ENCODE measurements at regions not wholly inside any gene's neighbourhood (a gene's known extent, or its start where the extent isn't known, plus 50 kb on each side); places are given as distances from the start of the nearest gene placed in this dataset.

DNA sequence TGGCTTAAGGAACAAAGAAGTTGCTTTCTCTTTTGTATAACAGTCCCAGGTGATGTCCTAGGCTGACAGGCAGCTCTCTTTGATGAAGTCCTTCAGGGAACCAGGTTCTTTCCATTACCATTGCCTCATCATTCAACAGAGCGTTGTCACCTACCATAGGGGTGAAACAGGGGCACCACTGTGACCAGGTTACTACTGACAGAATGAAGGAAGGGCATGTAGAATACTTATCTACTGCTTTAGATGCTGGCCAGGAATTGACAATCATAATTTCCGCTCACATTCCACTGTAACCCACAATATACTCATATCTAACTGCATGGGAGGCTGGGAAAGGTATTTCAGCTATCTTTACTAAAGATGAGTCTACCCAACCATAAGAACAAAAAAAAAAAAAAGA, 148.0 kb upstream of the FNDC3A start (continued):
- TF ChIP-seq, protein P1, sequence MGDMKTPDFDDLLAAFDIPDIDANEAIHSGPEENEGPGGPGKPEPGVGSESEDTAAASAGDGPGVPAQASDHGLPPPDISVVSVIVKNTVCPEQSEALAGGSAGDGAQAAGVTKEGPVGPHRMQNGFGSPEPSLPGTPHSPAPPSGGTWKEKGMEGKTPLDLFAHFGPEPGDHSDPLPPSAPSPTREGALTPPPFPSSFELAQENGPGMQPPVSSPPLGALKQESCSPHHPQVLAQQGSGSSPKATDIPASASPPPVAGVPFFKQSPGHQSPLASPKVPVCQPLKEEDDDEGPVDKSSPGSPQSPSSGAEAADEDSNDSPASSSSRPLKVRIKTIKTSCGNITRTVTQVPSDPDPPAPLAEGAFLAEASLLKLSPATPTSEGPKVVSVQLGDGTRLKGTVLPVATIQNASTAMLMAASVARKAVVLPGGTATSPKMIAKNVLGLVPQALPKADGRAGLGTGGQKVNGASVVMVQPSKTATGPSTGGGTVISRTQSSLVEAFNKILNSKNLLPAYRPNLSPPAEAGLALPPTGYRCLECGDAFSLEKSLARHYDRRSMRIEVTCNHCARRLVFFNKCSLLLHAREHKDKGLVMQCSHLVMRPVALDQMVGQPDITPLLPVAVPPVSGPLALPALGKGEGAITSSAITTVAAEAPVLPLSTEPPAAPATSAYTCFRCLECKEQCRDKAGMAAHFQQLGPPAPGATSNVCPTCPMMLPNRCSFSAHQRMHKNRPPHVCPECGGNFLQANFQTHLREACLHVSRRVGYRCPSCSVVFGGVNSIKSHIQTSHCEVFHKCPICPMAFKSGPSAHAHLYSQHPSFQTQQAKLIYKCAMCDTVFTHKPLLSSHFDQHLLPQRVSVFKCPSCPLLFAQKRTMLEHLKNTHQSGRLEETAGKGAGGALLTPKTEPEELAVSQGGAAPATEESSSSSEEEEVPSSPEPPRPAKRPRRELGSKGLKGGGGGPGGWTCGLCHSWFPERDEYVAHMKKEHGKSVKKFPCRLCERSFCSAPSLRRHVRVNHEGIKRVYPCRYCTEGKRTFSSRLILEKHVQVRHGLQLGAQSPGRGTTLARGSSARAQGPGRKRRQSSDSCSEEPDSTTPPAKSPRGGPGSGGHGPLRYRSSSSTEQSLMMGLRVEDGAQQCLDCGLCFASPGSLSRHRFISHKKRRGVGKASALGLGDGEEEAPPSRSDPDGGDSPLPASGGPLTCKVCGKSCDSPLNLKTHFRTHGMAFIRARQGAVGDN (CRISPR knock-in tag; IDR thresholded peaks at IDR 0.05), result no peak
- TF ChIP-seq REXO4 (CRISPR knock-in tag; IDR thresholded peaks at IDR 0.05; ENCODE audit: borderline replicate concordance) (no peak), ZNF605 (CRISPR knock-in tag; IDR thresholded peaks at IDR 0.05) (no peak), CBX2 (IDR thresholded peaks at IDR 0.05; ENCODE audit: low read depth, low read length) (no peak), CBX2 (CRISPR knock-in tag; IDR thresholded peaks at IDR 0.05; ENCODE audit: low read depth) (no peak)

DNA sequence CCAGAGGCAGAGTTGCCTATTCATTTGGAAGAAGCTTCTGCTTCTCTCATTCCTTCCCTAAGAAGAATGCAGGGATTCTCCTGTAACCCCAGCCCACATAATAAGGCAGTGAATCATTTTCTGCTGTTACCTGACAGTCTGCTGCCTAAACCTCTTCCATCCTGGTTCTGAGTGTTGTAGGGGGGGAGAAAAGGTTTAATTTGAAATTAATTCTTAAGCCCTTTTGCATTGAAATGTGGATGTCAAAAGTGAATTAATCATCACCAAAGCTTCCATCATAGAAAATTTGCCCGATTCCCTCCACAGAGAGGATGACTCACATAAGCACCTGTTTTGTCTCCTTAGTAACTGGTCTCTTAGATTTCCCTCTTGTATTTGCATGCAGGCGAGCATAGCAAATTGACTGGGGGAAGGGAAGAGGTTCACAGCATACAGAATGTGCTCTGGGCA, 146.7 kb upstream of the FNDC3A start:
- intact Hi-C loops (cut with micrococcal nuclease; ENCODE audit: unreplicated experiment) (no loop called here), in situ Hi-C loops (cut with HindIII; ENCODE audit: extremely low pct_ligation_motif_present, low pct_unique_long_range_greater_than_20kb) (no loop called here)
- Histone ChIP-seq H3K36me3 (replicated peaks in 1 of 2; ENCODE audit: control insufficient read depth in 1 of 2, insufficient read depth in 2 of 2, low read length in 2 of 2) (no peaks in the 10 kb centered on the region), H2AFZ (ENCODE audit: low read length) (no peak overlapping the region), H3K4me2 (ENCODE audit: low read depth, low read length) (no peak overlapping the region), H3K27me3 (ENCODE audit: control insufficient read depth in 1 of 2, insufficient read depth in 2 of 2, low read length in 2 of 2) (no peaks in the 10 kb centered on the region), H4K20me1 (ENCODE audit: insufficient read depth, low read length) (no peaks in the 10 kb centered on the region), H3K4me3 (replicated peaks in 1 of 3; ENCODE audit: insufficient read depth in 1 of 3, low read depth in 2 of 3, low read length in 3 of 3) (no peak overlapping the region), H3K9ac (ENCODE audit: insufficient read depth, low read depth, low read length) (no peak overlapping the region), H3K27ac (ENCODE audit: extremely low read length, insufficient read depth, low read length) (no peak overlapping the region), H3K9me3 (ENCODE audit: low read length) (no peaks in the 10 kb centered on the region), H3K79me2 (ENCODE audit: insufficient read depth, low read length) (no peaks in the 10 kb centered on the region), H3K4me1 (ENCODE audit: insufficient read depth, low read length) (no peaks in the 10 kb centered on the region)
- ATAC-seq (no peak), FAIRE-seq (no peak), DNase-seq (ENCODE audit: low spot score) (no peak)
- ChIA-PET CTCF (ENCODE audit: low intra/inter-chr PET ratio, low total read pairs) (no interaction called here), POLR2A (no interaction called here)
- BruUV-seq (replicated peaks), result no TSS peak
- no peak for TF ChIP-seq MYC (CRISPR knock-in tag; IDR thresholded peaks at IDR 0.05; ENCODE audit: borderline replicate concordance)
- TF ChIP-seq, protein P2, sequence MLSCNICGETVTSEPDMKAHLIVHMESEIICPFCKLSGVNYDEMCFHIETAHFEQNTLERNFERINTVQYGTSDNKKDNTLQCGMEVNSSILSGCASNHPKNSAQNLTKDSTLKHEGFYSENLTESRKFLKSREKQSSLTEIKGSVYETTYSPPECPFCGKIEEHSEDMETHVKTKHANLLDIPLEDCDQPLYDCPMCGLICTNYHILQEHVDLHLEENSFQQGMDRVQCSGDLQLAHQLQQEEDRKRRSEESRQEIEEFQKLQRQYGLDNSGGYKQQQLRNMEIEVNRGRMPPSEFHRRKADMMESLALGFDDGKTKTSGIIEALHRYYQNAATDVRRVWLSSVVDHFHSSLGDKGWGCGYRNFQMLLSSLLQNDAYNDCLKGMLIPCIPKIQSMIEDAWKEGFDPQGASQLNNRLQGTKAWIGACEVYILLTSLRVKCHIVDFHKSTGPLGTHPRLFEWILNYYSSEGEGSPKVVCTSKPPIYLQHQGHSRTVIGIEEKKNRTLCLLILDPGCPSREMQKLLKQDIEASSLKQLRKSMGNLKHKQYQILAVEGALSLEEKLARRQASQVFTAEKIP (CRISPR knock-in tag; IDR thresholded peaks at IDR 0.05; ENCODE audit: borderline replicate concordance), result no peak
- TF ChIP-seq, protein P3, sequence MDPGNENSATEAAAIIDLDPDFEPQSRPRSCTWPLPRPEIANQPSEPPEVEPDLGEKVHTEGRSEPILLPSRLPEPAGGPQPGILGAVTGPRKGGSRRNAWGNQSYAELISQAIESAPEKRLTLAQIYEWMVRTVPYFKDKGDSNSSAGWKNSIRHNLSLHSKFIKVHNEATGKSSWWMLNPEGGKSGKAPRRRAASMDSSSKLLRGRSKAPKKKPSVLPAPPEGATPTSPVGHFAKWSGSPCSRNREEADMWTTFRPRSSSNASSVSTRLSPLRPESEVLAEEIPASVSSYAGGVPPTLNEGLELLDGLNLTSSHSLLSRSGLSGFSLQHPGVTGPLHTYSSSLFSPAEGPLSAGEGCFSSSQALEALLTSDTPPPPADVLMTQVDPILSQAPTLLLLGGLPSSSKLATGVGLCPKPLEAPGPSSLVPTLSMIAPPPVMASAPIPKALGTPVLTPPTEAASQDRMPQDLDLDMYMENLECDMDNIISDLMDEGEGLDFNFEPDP (CRISPR knock-in tag; conservative IDR thresholded peaks at IDR 0.05), result no peak
- WGBS (ENCODE audit: low lambda C conversion rate), result 9% methylated on average over 2 of the region's 2 CpGs

All from HepG2 (cell line).